ENCODE measurements at regions not wholly inside any gene's neighbourhood (a gene's known extent, or its start where the extent isn't known, plus 50 kb on each side); places are given as distances from the start of the nearest gene placed in this dataset.

GRCh38 chr2:140178234-140178633, 1398.0 kb upstream of the NXPH2 start:
- Histone ChIP-seq H3K4me1 (no peaks in the 10 kb centered on the region), H3K36me3 (no peaks in the 10 kb centered on the region), H3K9me3 (no peaks in the 10 kb centered on the region), H3K27ac (no peak overlapping the region), H3K4me3 (no peak overlapping the region), H3K27me3 (no peaks in the 10 kb centered on the region)
- intact Hi-C loops (cut with DNase I), result no loop called here
- WGBS, 2 donors, result 40 to 63% methylated on average over 3 of the region's 3 CpGs
- DNase-seq, result no peak
- TF ChIP-seq, protein P1, sequence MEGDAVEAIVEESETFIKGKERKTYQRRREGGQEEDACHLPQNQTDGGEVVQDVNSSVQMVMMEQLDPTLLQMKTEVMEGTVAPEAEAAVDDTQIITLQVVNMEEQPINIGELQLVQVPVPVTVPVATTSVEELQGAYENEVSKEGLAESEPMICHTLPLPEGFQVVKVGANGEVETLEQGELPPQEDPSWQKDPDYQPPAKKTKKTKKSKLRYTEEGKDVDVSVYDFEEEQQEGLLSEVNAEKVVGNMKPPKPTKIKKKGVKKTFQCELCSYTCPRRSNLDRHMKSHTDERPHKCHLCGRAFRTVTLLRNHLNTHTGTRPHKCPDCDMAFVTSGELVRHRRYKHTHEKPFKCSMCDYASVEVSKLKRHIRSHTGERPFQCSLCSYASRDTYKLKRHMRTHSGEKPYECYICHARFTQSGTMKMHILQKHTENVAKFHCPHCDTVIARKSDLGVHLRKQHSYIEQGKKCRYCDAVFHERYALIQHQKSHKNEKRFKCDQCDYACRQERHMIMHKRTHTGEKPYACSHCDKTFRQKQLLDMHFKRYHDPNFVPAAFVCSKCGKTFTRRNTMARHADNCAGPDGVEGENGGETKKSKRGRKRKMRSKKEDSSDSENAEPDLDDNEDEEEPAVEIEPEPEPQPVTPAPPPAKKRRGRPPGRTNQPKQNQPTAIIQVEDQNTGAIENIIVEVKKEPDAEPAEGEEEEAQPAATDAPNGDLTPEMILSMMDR (IDR thresholded peaks at IDR 0.05), result no peak
- ATAC-seq, result no peak
- no peak for FAIRE-seq

- no peaks in the 10 kb centered on the region for H3K4me1 ChIP-seq
- FAIRE-seq (no peak), DNase-seq (no peak), ATAC-seq (no peak)
- H3K4me3 ChIP-seq, result no peak overlapping the region
- TF ChIP-seq, protein P1 (IDR thresholded peaks at IDR 0.05), result no peak
- 79 to 83% methylated on average over 3 of the region's 3 CpGs for WGBS, 2 donors
- intact Hi-C loops (cut with DNase I), result no loop called here
- no peak overlapping the region for H3K27ac ChIP-seq
- no peaks in the 10 kb centered on the region for H3K27me3 ChIP-seq
- H3K36me3 ChIP-seq, result no peaks in the 10 kb centered on the region
- H3K9me3 ChIP-seq, result no peaks in the 10 kb centered on the region
These were observed 1396.9 kb upstream of the NXPH2 start for GRCh38 chr2:140177086-140177485.

DNA sequence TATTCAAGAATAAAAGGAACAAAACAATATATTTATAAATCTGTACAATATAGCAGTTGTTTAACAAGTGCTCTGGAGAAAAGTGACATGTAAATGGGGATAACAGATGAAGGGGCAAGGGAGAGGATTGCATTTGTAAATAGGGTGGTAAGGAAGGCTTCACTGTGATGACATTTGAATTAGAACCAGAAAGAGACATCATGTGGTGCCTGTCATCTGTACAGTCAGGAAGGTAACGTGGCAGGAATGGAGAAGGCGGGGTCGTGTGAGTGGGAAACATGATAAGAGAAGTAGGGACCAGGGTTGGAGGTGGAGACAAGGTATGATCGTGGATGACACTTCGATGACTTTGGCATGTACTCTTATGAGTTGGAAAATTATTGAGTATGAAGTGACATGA, 1393.6 kb upstream of the NXPH2 start:
- no peak for FAIRE-seq
- intact Hi-C loops (cut with DNase I), result no loop called here

GRCh38 chr2:140164449-140164848, 1384.3 kb upstream of the NXPH2 start:
- no peaks in the 10 kb centered on the region for H3K4me1 ChIP-seq
- FAIRE-seq, result no peak
- no peak for ATAC-seq

More for the DNA sequence above, 1393.6 kb upstream of the NXPH2 start:
- TF ChIP-seq, protein P1 (IDR thresholded peaks at IDR 0.05), result no peak
- Histone ChIP-seq H3K4me1 (no peaks in the 10 kb centered on the region), H3K9me3 (no peaks in the 10 kb centered on the region), H3K27ac (no peak overlapping the region), H3K27me3 (no peaks in the 10 kb centered on the region), H3K36me3 (no peaks in the 10 kb centered on the region), H3K4me3 (no peak overlapping the region)
- DNase-seq (no peak), ATAC-seq (no peak)
- 65 to 72% methylated on average over 5 of the region's 5 CpGs for WGBS, 2 donors

GRCh38 chr2:140158259-140158658, 1378.1 kb upstream of the NXPH2 start:
- no peaks in the 10 kb centered on the region for H3K36me3 ChIP-seq
- no peak overlapping the region for H3K4me3 ChIP-seq
- H3K4me1 ChIP-seq, result no peaks in the 10 kb centered on the region
- no peaks in the 10 kb centered on the region for H3K9me3 ChIP-seq
- DNase-seq, result no peak
- H3K27me3 ChIP-seq, result no peaks in the 10 kb centered on the region
- no peak for FAIRE-seq
- ATAC-seq, result no peak
- WGBS, 2 donors, result 38 to 45% methylated on average over 2 of the region's 2 CpGs
- intact Hi-C loops (cut with DNase I), result no loop called here
- TF ChIP-seq, protein P1 (IDR thresholded peaks at IDR 0.05), result no peak
- H3K27ac ChIP-seq, result no peak overlapping the region

More at GRCh38 chr2:140164449-140164848, 1384.3 kb upstream of the NXPH2 start:
- TF ChIP-seq, protein P1 (IDR thresholded peaks at IDR 0.05), result no peak
- Histone ChIP-seq H3K9me3 (no peaks in the 10 kb centered on the region), H3K27ac (no peak overlapping the region), H3K36me3 (no peaks in the 10 kb centered on the region), H3K4me3 (no peak overlapping the region), H3K27me3 (no peaks in the 10 kb centered on the region)
- DNase-seq, result no peak
- intact Hi-C loops (cut with DNase I), result no loop called here
- 36 to 45% methylated on average over 1 of the region's 1 CpG for WGBS, 2 donors

Data from pancreas (tissue), 10 donors.